ENCODE measurements at regions not wholly inside any gene's neighbourhood (a gene's known extent, or its start where the extent isn't known, plus 50 kb on each side); places are given as distances from the start of the nearest gene placed in this dataset.

DNA sequence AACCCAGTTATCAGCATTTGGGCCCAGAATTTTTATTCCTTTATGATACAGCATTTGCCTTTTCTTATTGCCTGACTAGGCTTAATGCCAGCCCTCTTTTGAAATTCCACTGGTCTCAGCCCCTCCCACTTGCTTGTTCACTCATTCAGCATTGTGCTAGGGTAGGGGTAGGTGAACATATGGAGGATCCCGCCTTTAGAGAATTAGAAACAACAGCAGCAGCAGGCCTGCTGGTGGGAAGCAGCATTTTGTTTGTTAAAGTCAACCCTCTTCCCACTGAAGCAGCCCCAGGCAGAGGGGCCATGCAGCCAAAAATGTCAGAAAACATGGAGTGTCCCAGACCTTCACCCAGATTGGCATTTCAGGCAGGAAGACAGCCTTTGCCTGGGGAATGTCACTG is 1355.2 kb downstream of the CDH8 start:
- no peak for TF ChIP-seq POLR2AphosphoS5 (IDR thresholded peaks at IDR 0.05; ENCODE audit: low read depth, low read length)
- TF ChIP-seq, protein P1, sequence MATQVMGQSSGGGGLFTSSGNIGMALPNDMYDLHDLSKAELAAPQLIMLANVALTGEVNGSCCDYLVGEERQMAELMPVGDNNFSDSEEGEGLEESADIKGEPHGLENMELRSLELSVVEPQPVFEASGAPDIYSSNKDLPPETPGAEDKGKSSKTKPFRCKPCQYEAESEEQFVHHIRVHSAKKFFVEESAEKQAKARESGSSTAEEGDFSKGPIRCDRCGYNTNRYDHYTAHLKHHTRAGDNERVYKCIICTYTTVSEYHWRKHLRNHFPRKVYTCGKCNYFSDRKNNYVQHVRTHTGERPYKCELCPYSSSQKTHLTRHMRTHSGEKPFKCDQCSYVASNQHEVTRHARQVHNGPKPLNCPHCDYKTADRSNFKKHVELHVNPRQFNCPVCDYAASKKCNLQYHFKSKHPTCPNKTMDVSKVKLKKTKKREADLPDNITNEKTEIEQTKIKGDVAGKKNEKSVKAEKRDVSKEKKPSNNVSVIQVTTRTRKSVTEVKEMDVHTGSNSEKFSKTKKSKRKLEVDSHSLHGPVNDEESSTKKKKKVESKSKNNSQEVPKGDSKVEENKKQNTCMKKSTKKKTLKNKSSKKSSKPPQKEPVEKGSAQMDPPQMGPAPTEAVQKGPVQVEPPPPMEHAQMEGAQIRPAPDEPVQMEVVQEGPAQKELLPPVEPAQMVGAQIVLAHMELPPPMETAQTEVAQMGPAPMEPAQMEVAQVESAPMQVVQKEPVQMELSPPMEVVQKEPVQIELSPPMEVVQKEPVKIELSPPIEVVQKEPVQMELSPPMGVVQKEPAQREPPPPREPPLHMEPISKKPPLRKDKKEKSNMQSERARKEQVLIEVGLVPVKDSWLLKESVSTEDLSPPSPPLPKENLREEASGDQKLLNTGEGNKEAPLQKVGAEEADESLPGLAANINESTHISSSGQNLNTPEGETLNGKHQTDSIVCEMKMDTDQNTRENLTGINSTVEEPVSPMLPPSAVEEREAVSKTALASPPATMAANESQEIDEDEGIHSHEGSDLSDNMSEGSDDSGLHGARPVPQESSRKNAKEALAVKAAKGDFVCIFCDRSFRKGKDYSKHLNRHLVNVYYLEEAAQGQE (IDR thresholded peaks at IDR 0.05; ENCODE audit: insufficient read depth in 1 of 2, low read depth in 2 of 2, low read length in 2 of 2) = no peak

Data from PFSK-1 (cell line).